GM12872 (cell line): ENCODE measurements at regions not wholly inside any gene's neighbourhood (a gene's known extent, or its start where the extent isn't known, plus 50 kb on each side); places are given as distances from the start of the nearest gene placed in this dataset.

Source experiments
- TF ChIP-seq, protein P1 (sequence below): IDR thresholded peaks from 3 replicates; pipeline ENCODE4 v1.5.1; 2011; ENCODE audit warnings: low read depth, mild to moderate bottlenecking, low read length, moderate library complexity; ENCODE audit not compliant: insufficient read depth

DNA sequence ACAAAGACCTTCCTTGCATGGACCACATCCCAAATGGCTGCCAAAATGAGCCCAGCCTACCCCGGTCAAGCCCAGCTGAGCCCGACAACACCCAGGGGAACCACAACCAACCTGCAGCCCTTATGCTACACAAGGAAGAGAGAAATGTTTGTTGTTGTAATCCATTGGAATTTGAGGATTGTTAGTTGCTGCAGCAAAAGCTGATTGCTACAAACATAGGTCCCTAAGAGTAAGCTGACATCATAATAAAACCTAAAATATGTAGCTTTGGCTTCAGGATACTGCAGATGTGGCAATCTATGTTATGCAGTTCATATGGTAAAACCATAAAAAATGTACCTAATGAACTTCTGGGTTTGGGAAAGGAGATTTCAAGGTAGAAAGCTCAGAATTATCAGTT lies 65.5 kb upstream of the DNAH14 start:
- TF ChIP-seq, protein P1, sequence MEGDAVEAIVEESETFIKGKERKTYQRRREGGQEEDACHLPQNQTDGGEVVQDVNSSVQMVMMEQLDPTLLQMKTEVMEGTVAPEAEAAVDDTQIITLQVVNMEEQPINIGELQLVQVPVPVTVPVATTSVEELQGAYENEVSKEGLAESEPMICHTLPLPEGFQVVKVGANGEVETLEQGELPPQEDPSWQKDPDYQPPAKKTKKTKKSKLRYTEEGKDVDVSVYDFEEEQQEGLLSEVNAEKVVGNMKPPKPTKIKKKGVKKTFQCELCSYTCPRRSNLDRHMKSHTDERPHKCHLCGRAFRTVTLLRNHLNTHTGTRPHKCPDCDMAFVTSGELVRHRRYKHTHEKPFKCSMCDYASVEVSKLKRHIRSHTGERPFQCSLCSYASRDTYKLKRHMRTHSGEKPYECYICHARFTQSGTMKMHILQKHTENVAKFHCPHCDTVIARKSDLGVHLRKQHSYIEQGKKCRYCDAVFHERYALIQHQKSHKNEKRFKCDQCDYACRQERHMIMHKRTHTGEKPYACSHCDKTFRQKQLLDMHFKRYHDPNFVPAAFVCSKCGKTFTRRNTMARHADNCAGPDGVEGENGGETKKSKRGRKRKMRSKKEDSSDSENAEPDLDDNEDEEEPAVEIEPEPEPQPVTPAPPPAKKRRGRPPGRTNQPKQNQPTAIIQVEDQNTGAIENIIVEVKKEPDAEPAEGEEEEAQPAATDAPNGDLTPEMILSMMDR = no peak

DNA sequence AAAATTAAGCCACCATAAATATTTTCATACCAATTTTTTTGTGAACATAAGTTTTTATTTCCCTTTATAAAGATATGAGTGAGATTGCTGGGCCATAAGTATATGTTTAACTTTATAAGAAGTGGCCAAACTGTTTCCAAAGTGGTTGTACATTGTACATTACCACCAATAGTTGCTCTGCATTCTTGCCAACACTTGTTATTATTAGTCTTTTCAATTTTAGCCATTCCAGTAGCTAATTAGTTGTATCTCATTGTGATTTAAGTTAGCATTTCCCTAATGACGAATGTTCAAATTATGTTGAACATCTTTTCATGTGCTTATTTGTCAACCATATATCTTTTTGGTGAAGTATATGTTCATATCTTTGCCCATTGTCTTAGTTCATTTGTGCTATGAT lies 64.0 kb upstream of the DNAH14 start:
- TF ChIP-seq, protein P1 = no peak

DNA sequence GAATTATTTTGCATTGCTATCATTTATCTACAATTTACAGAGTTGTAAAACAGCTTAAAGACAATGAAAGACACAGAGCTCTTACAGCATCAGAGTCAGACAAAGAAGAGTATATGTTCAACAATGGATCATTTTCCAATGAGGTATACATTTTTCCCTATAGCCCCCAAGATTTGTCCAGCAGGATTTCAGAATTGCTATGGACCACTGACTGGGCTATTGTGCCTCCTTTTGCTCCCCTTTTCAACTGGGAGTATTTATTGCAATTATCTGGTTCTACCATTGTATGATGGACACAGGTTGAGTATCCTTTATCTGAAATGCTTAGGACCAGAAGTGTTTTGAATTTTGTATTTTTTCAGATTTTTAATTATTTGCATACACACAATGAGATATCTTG lies 62.5 kb upstream of the DNAH14 start:
- TF ChIP-seq, protein P1 = no peak

DNA sequence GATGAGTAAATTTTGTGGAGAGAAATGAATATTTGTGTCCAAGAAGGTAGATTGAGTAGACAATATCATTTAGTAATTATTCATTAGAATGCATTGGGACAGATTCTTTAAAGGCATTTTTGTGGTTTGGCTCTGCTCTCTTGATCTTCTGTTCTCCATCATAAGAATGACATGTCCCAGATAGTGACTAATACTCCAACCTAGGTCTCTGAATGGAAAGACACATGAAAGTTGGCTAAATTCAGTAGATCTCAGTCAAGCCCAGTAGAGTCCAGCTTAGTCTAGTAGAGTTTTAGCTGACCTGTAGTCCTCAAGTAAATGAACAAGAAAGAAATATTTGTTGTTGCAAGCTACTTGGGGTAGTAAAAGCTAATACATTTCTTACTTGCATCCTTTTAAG lies 61.8 kb upstream of the DNAH14 start:
- TF ChIP-seq, protein P1 = no peak

DNA sequence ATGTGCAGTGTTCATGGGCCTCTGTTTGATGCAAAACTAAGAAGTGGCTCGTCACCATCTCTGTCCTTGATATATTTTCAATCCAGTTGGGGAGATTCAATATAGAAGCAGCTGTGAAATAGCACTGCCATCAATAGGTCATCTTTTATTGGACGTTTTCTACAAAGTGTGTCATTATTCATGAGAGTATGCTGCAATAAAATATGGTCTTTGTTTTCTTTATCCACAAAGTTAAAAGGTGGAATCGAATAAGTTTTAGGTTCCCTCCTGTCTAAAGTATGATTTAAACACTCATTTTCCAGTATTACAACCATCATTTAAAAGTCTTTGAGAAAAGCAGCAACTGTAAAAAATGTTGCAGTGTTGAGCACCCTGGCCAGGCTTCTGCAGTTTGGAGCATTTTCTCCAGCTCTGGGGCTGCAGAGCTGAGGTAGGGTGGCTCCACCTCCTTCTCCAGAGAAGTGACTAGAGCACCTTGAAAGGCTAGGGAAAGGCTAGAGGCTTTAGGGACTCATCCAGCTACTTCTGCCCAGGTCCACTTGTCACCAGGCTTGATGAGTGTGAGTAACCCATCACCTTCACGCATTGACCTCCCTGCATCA lies 56.5 kb upstream of the DNAH14 start:
- TF ChIP-seq, protein P1 = no peak

DNA sequence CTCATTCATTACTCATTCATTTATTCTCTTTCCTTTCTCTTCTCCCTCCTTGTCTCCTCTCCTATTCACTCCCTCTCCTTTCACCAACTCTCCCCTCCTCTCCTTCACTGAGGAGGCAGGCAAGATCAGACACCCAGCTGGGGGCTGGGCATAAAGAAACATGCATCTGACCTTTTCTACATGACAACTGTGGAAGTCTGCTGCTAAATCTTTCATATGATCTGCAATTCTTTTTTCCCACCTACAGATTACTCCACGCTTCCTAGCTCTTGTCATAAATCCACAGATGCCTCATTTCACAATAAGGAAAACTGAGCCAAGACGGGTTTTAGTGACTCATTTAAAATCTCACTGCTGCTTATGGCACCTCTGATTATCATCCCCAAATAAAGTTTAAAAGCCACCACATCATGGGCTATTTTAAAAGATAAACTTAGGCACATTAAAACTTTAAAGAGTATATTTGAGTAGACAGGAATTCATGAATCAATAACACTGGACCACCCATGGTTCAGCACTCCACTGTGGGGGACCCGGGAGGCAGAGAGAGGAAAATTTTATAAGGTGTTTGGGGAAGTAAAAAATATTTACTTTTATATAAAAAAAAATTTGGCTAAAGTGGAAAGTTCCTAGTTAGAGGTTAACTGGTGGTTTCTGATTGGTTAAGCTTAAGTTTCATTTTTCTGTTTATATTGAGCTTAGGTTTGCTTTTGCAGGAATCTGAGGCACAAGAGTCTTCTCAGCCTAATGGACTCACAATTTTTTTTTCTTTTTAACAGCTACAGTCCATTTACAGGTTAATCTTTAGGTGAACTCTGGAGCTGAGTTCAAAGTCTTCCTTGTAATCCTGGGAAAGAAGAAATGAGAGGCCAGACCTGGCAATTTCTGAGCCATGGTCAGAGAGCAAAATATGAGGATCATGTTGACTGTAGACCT lies 55.8 kb upstream of the DNAH14 start:
- TF ChIP-seq, protein P1 = no peak

DNA sequence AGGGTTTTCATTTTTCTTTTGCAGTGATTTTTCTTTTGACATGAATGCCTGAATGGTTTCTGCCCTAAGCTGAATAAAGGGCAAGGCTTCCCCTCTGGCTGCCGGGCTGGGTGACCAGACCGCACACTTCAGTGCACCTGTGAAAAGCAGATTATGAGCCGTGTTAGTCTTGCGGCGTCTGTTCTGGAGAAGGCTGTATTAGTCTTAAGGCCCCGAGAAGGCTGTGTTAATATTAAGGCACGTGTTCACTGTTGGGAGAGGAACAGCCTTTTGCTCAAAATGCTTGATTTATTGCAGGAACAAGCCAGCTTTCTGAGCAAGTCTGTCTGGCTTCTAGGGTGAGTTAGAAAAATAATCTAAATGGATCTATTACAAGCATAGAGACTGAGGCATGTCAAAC lies 54.7 kb upstream of the DNAH14 start:
- TF ChIP-seq, protein P1 = no peak
